ENCODE measurements at regions not wholly inside any gene's neighbourhood (a gene's known extent, or its start where the extent isn't known, plus 50 kb on each side); places are given as distances from the start of the nearest gene placed in this dataset.

- no peak for TF ChIP-seq CTCF (IDR thresholded peaks at IDR 0.05; ENCODE audit: low read length, missing control alignments)
- H3K4me3 ChIP-seq (replicated peaks; ENCODE audit: low read depth, low read length): no peak overlapping the region
- no peak for DNase-seq (ENCODE audit: low read depth)
These were observed 65.1 kb upstream of the KLF13 start for GRCh38 chr15:31261266-31262142.

- TF ChIP-seq CTCF (IDR thresholded peaks at IDR 0.05; ENCODE audit: low read length, missing control alignments): no peak
- DNase-seq (ENCODE audit: low read depth): no peak
- H3K4me3 ChIP-seq (replicated peaks; ENCODE audit: low read depth, low read length): no peak overlapping the region
These were observed 64.5 kb upstream of the KLF13 start for GRCh38 chr15:31262143-31262530.

- H3K4me3 ChIP-seq (replicated peaks; ENCODE audit: low read depth, low read length): no peak overlapping the region
- no peak for DNase-seq (ENCODE audit: low read depth)
- no peak for TF ChIP-seq CTCF (IDR thresholded peaks at IDR 0.05; ENCODE audit: low read length, missing control alignments)
These were observed 63.5 kb upstream of the KLF13 start for GRCh38 chr15:31262901-31263671.

- no peak for TF ChIP-seq CTCF (IDR thresholded peaks at IDR 0.05; ENCODE audit: low read length, missing control alignments)
- H3K4me3 ChIP-seq (replicated peaks; ENCODE audit: low read depth, low read length): no peak overlapping the region
- DNase-seq (ENCODE audit: low read depth): no peak
These were observed 62.7 kb upstream of the KLF13 start for GRCh38 chr15:31263751-31264558.

- no peak for DNase-seq (ENCODE audit: low read depth)
- TF ChIP-seq CTCF (IDR thresholded peaks at IDR 0.05; ENCODE audit: low read length, missing control alignments): no peak
- H3K4me3 ChIP-seq (replicated peaks; ENCODE audit: low read depth, low read length): no peak overlapping the region
These were observed 62.0 kb upstream of the KLF13 start for GRCh38 chr15:31264559-31265089.

- no peak overlapping the region for H3K4me3 ChIP-seq (replicated peaks; ENCODE audit: low read depth, low read length)
- DNase-seq (ENCODE audit: low read depth): no peak
- no peak for TF ChIP-seq CTCF (IDR thresholded peaks at IDR 0.05; ENCODE audit: low read length, missing control alignments)
These were observed 61.4 kb upstream of the KLF13 start for GRCh38 chr15:31265090-31265870.

Measured in fibroblast of pulmonary artery (primary cell).